NCI-H1436 (cell line): ENCODE measurements at regions not wholly inside any gene's neighbourhood (a gene's known extent, or its start where the extent isn't known, plus 50 kb on each side); places are given as distances from the start of the nearest gene placed in this dataset.
"Not testable (repeated sequence)": the region's sequence is repeated elsewhere in the genome, so short reads cannot be mapped to it uniquely, and the experiment has no call there.

Experiments
- DNase-seq: peaks from one replicate; lab custom pipeline; 2025; lab: John Stamatoyannopoulos, UW

GRCh38 chr18:65671621-65672415 lies 79.0 kb upstream of the CDH7 start:
- DNase-seq: no peak

DNA sequence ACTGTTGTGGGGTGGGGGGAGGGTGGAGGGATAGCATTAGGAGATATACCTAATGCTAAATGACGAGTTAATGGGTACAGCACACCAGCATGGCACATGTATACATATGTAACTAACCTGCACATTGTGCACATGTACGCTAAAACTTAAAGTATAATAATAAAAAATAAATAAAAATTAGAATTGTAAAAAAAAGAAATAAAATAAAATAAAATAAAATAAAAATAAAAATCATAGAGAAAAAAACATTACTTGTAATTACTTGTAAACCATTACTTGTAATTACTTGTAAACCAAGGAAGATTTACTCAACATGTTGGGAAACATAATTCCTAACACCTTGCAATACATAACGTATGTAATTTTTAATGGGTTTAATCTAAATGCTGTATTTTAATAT lies 80.7 kb upstream of the CDH7 start:
- not testable (repeated sequence) for DNase-seq

DNA sequence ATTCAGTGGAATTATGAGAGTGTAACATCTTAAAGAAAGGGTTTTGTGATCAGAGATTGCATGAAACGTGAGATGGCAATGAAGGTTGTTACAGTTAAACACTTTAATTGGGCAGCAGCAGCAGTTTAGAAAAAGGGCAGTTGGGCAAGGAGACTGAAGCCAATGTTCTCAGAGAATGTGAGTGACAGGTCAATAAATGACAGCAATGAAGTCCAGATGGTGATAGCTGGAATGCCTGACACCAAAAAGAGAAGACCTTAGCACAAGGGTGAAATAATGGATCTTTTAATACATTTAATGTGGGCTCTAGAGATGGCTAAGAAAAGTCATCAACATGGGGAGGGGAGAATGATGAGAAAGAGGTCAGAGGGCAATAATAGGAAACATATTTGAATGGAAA lies 89.4 kb upstream of the CDH7 start:
- no peak for DNase-seq

GRCh38 chr18:65659912-65660311 lies 90.9 kb upstream of the CDH7 start:
- DNase-seq: no peak

DNA sequence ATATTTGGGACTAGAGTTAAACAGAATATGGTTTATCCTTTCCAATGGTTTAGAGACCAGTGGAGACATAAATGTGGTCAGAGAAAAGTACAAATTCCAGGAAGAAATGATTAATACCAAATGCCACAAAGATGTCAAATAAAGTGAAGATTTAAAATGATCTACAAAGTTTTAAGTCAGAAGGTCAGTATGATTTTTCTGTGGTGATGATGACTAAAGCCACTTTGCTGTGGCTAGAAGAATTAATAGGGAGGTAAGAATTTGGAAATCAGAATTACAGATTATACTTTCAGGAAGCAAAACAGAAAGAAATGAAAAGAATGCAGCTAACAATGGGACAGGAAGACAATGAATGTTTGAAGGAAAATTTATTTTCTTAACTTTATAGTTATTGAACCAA lies 91.5 kb upstream of the CDH7 start:
- no peak for DNase-seq

DNA sequence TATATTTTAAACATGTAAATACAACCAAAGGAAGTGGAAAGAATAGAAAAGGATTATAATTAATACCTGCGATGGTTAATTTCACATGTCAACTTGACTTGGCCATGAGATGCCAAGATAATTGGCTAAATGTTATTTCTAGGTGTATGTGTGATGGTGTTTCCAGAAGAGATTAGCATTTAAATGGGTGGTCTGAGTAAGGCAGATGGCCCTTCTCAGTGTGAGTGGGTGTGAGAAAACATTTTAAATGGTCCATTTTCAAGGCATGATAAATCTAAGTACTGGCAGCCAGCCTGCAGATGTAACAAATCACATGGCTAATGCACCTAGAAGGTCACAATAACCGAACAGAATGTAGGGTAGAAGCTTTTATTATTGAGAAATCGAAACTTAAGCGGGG lies 99.6 kb upstream of the CDH7 start:
- DNase-seq: no peak

GRCh38 chr18:65632236-65632635 lies 118.6 kb upstream of the CDH7 start:
- no peak for DNase-seq

GRCh38 chr18:65631766-65632165 lies 119.0 kb upstream of the CDH7 start:
- DNase-seq: no peak

- DNase-seq: no peak
Observed at GRCh38 chr18:65628390-65628789, 122.4 kb upstream of the CDH7 start.

GRCh38 chr18:65623676-65624075 lies 127.1 kb upstream of the CDH7 start:
- no peak for DNase-seq

GRCh38 chr18:65622436-65622835 lies 128.4 kb upstream of the CDH7 start:
- no peak for DNase-seq

DNA sequence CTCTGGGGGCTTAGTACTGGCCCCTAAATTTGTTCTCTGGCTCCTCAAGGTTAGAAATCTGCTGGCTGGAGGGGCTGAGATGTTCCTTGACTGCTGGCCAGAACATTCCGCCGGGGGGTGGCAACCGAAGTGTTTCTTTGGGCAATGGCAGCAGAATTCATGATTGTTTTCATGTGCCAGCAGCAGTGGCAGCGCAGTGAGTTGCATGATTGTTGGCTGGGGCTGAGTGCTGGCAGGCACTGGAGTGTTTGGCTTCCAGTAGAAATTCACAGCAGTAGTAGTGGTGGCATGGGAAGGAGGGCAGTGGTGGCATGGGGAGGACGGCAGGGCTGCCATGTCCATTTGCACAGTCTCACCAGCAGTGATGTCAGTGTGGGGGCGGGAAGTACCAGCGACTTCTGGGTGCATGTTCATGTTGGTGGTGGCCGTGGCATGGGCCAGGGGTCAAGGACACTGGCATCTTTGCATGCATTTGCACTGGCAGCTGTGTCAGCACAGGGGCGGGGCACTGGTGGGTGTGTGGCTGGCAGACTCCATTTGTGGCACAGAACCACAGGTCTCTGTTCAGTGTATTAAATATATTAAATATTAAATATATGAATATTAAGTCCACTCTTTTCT lies 130.6 kb upstream of the CDH7 start:
- DNase-seq: no peak

- no peak for DNase-seq
Observed at GRCh38 chr18:65610939-65611338, 139.9 kb upstream of the CDH7 start.

DNA sequence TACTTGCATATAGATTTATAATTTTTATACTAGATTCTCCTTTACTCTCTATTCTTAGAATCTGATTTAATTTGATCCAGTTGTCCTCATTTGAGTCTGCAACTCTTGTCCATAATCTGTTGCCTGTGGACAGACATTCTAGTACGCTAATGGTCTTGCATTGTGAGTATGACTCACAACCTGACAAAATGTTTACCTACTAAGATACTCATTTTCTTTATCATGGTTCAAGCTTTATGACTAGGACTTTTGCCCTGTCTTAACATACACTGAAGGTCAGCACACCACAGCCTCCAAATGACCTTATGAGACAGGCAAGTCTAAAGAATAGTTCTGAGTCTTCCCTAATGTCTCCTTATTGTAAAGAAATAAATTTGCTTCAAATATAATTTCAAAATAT lies 142.3 kb upstream of the CDH7 start:
- DNase-seq: no peak

GRCh38 chr18:65607161-65607560 lies 143.7 kb upstream of the CDH7 start:
- DNase-seq: no peak

DNA sequence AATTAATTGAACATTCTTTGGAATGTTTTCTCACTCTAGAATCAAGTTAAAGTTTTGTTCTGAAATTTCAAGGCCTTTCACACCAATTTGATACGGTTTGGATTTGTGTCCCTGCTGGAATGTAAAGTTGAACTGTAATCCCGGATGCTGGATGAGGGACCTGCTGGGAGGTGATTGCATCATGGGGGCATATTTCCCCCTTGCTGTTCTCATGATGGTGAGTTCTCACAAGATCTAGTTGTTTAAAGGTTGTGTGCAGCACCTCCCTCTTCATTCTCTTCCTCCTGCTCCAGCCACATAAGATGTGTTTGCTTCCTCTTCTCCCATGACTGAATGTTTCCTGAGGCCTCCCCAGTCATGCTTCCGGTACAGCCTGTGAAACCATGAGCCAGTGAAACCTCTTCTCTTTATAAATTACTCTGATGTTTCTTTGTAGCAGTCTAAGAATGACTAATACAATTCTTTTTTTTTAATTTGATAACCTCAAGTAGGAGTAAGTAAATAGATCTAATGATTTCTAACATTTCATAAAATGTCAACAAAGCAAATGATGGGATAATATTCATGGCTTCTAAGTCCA lies 144.2 kb upstream of the CDH7 start:
- DNase-seq: no peak

GRCh38 chr18:65605352-65605751 lies 145.5 kb upstream of the CDH7 start:
- not testable (repeated sequence) for DNase-seq

DNA sequence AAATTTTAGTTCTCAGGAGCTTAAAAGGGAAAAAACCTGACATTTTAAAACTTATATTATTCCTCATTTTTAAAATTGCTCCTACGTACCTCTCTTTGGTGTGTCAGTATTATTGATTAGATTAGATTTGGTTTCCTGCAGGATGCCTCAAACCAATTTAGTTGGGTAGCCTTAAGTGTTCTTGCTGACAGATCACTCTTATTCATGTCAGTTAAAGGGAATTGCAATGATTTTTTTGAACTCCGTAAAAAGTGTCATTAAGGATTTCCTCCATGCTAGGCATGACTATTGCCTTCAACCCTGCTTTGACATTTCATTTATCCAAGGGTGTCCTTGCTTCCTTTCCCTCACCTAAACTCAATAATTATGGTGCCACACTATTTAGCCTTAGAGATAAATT lies 149.0 kb upstream of the CDH7 start:
- DNase-seq: no peak

DNA sequence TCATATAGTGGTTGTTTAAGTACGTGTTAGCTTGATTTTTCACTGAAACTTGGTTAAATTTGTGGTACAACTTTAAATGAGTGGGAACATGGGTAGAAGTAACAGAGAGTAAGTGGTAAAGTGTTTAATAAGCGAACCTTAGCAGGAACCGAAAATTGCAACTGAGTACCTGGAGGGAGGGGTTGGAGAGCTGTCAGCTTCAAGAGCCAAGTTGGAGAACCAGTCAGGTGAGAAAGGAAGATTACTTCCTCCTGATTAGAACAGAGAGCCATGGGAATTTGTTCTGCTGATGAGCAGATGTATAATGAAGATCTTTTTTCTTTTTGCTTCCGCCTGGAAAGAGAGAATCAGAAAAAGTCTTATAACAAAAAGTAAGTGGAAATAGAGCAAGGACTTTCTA lies 158.4 kb upstream of the CDH7 start:
- DNase-seq: no peak

GRCh38 chr18:65587491-65587890 lies 163.3 kb upstream of the CDH7 start:
- no peak for DNase-seq

DNA sequence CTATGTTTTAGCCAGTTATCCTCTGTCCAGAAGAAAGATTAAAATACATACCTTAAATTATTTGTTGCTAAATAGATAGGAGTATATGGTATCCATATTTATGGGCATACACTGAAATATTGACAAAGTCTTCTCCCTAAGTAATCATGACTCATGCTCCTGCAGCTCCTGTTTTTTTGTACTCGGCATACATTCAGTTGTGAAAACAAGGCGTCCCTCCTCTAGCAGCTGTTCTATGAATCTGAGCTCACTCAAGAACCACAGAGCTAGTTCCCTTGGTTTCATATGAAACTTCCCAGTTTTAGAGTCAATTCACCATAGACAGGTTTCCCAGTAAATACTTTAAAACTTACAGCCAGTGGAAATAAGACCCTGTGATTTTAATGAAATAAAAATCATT lies 168.7 kb upstream of the CDH7 start:
- DNase-seq: not testable (repeated sequence)

GRCh38 chr18:65568866-65569265 lies 181.9 kb upstream of the CDH7 start:
- no peak for DNase-seq

DNA sequence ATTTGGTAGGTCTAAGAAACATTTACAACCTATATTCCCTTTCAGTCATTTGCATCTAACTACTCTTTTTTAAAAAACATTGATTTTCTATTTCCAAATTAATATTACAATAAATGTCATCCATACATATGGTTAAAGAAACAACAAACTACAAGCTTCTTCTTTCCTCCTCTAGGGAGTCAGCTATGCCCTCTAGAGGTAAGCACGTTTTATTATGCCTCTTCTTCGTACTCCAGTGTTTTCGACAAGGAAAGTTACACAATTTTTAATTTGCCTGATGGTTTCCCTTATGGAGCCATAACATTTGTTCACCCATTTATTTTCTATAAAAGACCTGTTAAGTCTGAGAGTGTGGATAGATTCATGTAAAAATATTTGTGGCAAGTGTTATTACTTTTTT lies 183.4 kb upstream of the CDH7 start:
- peak; percentile 1 for DNase-seq

DNA sequence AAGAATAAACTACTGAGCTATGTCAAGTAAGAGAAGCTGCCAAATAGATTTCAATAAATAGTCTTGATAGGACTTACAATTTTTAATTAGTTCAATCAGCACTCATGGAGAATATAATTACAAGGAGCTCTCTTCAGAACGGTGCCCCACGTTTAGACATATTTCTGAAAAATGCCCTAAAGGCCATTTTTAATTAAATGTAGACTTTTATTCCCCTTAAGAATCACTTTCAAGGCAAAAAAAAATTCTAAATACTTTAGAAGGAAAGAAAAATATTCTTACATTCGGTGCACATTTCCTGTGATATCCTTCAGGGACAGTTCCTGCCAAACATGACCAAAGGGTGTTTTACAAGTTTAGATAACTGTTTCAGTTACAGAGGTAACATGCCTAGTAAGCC lies 202.5 kb upstream of the CDH7 start:
- no peak for DNase-seq
